Mucosa of stomach (tissue), 1 donor: ENCODE measurements at regions not wholly inside any gene's neighbourhood (a gene's known extent, or its start where the extent isn't known, plus 50 kb on each side); places are given as distances from the start of the nearest gene placed in this dataset.

Experiments used
- H3K27me3 ChIP-seq: one replicate; pipeline ENCODE4 v1.7.0; 2013; ENCODE audit warnings: mild to moderate bottlenecking, low read length; ENCODE audit not compliant: control insufficient read depth, insufficient read depth
- H3K36me3 ChIP-seq: one replicate; pipeline ENCODE4 v1.7.0; 2013; ENCODE audit warnings: low read length; ENCODE audit not compliant: control insufficient read depth, insufficient read depth
- H3K4me1 ChIP-seq: one replicate; pipeline ENCODE4 v1.7.0; 2013; ENCODE audit warnings: mild to moderate bottlenecking, low read length; ENCODE audit not compliant: control insufficient read depth, insufficient read depth
- H3K4me3 ChIP-seq: one replicate; pipeline ENCODE4 v1.7.0; 2013; ENCODE audit warnings: low read length
- H3K9ac ChIP-seq: one replicate; pipeline ENCODE4 v1.7.0; 2013; ENCODE audit warnings: mild to moderate bottlenecking, low read length, moderate library complexity
- H3K9me3 ChIP-seq: one replicate; pipeline ENCODE4 v1.7.0; 2013; ENCODE audit warnings: mild to moderate bottlenecking, low read length, moderate library complexity; ENCODE audit not compliant: control insufficient read depth
- donor health status: Pancreatic carcinoma.

GRCh38 chr15:70347321-70348225 lies 249.9 kb upstream of the TLE3 start:
- H3K9me3 ChIP-seq, result no peaks in the 10 kb centered on the region
- H3K9ac ChIP-seq, result no peak overlapping the region
- no peaks in the 10 kb centered on the region for H3K27me3 ChIP-seq
- H3K36me3 ChIP-seq, result no peaks in the 10 kb centered on the region
- H3K4me1 ChIP-seq, result peaks cover 4% of the 10 kb centered on the region
- no peak overlapping the region for H3K4me3 ChIP-seq

- Histone ChIP-seq H3K4me1 (peaks cover 4% of the 10 kb centered on the region), H3K27me3 (no peaks in the 10 kb centered on the region), H3K36me3 (no peaks in the 10 kb centered on the region), H3K9ac (no peak overlapping the region), H3K9me3 (no peaks in the 10 kb centered on the region), H3K4me3 (no peak overlapping the region)
Measured at GRCh38 chr15:70345251-70346019, 247.7 kb upstream of the TLE3 start.

- no peak overlapping the region for H3K9ac ChIP-seq
- H3K27me3 ChIP-seq, result no peaks in the 10 kb centered on the region
- peaks cover 4% of the 10 kb centered on the region for H3K4me1 ChIP-seq
- no peaks in the 10 kb centered on the region for H3K36me3 ChIP-seq
- H3K9me3 ChIP-seq, result no peaks in the 10 kb centered on the region
- no peak overlapping the region for H3K4me3 ChIP-seq
Measured at GRCh38 chr15:70344666-70345065, 246.9 kb upstream of the TLE3 start.

- H3K9ac ChIP-seq, result no peak overlapping the region
- no peak overlapping the region for H3K4me3 ChIP-seq
- H3K27me3 ChIP-seq, result no peaks in the 10 kb centered on the region
- no peaks in the 10 kb centered on the region for H3K36me3 ChIP-seq
- H3K4me1 ChIP-seq, result peaks cover 4% of the 10 kb centered on the region
- no peaks in the 10 kb centered on the region for H3K9me3 ChIP-seq
Measured at GRCh38 chr15:70343961-70344621, 246.4 kb upstream of the TLE3 start.

- Histone ChIP-seq H3K4me1 (peaks cover 4% of the 10 kb centered on the region), H3K36me3 (no peaks in the 10 kb centered on the region), H3K27me3 (no peaks in the 10 kb centered on the region), H3K9me3 (no peaks in the 10 kb centered on the region), H3K9ac (no peak overlapping the region), H3K4me3 (no peak overlapping the region)
Measured at GRCh38 chr15:70342554-70343548, 245.1 kb upstream of the TLE3 start.

- Histone ChIP-seq H3K4me3 (no peak overlapping the region), H3K4me1 (peaks cover 4% of the 10 kb centered on the region), H3K27me3 (no peaks in the 10 kb centered on the region), H3K9me3 (no peaks in the 10 kb centered on the region), H3K36me3 (no peaks in the 10 kb centered on the region), H3K9ac (no peak overlapping the region)
Measured at GRCh38 chr15:70342141-70342540, 244.4 kb upstream of the TLE3 start.

GRCh38 chr15:70341566-70341965 lies 243.8 kb upstream of the TLE3 start:
- Histone ChIP-seq H3K4me1 (peaks cover 4% of the 10 kb centered on the region), H3K9me3 (no peaks in the 10 kb centered on the region), H3K4me3 (no peak overlapping the region), H3K9ac (no peak overlapping the region), H3K27me3 (no peaks in the 10 kb centered on the region), H3K36me3 (no peaks in the 10 kb centered on the region)

- H3K9ac ChIP-seq, result no peak overlapping the region
- no peaks in the 10 kb centered on the region for H3K9me3 ChIP-seq
- no peaks in the 10 kb centered on the region for H3K36me3 ChIP-seq
- no peaks in the 10 kb centered on the region for H3K27me3 ChIP-seq
- no peak overlapping the region for H3K4me3 ChIP-seq
- peaks cover 4% of the 10 kb centered on the region for H3K4me1 ChIP-seq
Measured at GRCh38 chr15:70340494-70340870, 242.8 kb upstream of the TLE3 start.

- Histone ChIP-seq H3K4me3 (no peak overlapping the region), H3K9ac (no peak overlapping the region), H3K36me3 (no peaks in the 10 kb centered on the region), H3K9me3 (no peaks in the 10 kb centered on the region), H3K4me1 (no peaks in the 10 kb centered on the region), H3K27me3 (no peaks in the 10 kb centered on the region)
Measured at GRCh38 chr15:70339571-70340493, 242.1 kb upstream of the TLE3 start.

GRCh38 chr15:70337277-70338186 lies 239.8 kb upstream of the TLE3 start:
- Histone ChIP-seq H3K9me3 (no peaks in the 10 kb centered on the region), H3K4me3 (no peak overlapping the region), H3K36me3 (no peaks in the 10 kb centered on the region), H3K4me1 (no peaks in the 10 kb centered on the region), H3K9ac (no peak overlapping the region), H3K27me3 (no peaks in the 10 kb centered on the region)
